ENCODE measurements at regions not wholly inside any gene's neighbourhood (a gene's known extent, or its start where the extent isn't known, plus 50 kb on each side); places are given as distances from the start of the nearest gene placed in this dataset.

GRCh38 chr11:116278076-116278475 lies 494.7 kb downstream of the BUD13 start:
- Histone ChIP-seq H3K27me3 (ENCODE audit: control insufficient read depth, insufficient read depth, low read length) (no peaks in the 10 kb centered on the region), H4K20me1 (ENCODE audit: control insufficient read depth, extremely low read depth, insufficient read depth, low read length) (no peaks in the 10 kb centered on the region), H3K79me2 (ENCODE audit: control insufficient read depth, insufficient read depth, low read length) (no peaks in the 10 kb centered on the region), H3K4me3 (replicated peaks in 1 of 4; ENCODE audit: control extremely low read depth in 1 of 4, insufficient read depth in 1 of 4, low read depth in 3 of 4, low read length in 4 of 4) (no peak overlapping the region), H3K36me3 (ENCODE audit: control insufficient read depth, insufficient read depth, low read length) (no peaks in the 10 kb centered on the region), H3K27ac (ENCODE audit: insufficient read depth, low read length) (no peak overlapping the region), H3K4me1 (ENCODE audit: control insufficient read depth, extremely low read depth, insufficient read depth, low read length) (no peaks in the 10 kb centered on the region), H3K4me2 (ENCODE audit: extremely low read depth, insufficient read depth, low read length) (no peak overlapping the region), H2AFZ (ENCODE audit: low read length) (no peak overlapping the region), H3K9ac (ENCODE audit: insufficient read depth, low read length) (no peak overlapping the region), H3K9me3 (ENCODE audit: control insufficient read depth, insufficient read depth, low read depth, low read length) (no peaks in the 10 kb centered on the region)
- TF ChIP-seq EZH2 (IDR thresholded peaks at IDR 0.05; ENCODE audit: low read length, missing control alignments): no peak
- TF ChIP-seq, protein P1, sequence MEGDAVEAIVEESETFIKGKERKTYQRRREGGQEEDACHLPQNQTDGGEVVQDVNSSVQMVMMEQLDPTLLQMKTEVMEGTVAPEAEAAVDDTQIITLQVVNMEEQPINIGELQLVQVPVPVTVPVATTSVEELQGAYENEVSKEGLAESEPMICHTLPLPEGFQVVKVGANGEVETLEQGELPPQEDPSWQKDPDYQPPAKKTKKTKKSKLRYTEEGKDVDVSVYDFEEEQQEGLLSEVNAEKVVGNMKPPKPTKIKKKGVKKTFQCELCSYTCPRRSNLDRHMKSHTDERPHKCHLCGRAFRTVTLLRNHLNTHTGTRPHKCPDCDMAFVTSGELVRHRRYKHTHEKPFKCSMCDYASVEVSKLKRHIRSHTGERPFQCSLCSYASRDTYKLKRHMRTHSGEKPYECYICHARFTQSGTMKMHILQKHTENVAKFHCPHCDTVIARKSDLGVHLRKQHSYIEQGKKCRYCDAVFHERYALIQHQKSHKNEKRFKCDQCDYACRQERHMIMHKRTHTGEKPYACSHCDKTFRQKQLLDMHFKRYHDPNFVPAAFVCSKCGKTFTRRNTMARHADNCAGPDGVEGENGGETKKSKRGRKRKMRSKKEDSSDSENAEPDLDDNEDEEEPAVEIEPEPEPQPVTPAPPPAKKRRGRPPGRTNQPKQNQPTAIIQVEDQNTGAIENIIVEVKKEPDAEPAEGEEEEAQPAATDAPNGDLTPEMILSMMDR (conservative IDR thresholded peaks at IDR 0.05 in 1 of 2, IDR thresholded peaks at IDR 0.05 in 1 of 2; ENCODE audit: low read depth in 1 of 2, low read length in 2 of 2): no peak
- no peak for DNase-seq (ENCODE audit: low read depth in 2 of 2)

DNA sequence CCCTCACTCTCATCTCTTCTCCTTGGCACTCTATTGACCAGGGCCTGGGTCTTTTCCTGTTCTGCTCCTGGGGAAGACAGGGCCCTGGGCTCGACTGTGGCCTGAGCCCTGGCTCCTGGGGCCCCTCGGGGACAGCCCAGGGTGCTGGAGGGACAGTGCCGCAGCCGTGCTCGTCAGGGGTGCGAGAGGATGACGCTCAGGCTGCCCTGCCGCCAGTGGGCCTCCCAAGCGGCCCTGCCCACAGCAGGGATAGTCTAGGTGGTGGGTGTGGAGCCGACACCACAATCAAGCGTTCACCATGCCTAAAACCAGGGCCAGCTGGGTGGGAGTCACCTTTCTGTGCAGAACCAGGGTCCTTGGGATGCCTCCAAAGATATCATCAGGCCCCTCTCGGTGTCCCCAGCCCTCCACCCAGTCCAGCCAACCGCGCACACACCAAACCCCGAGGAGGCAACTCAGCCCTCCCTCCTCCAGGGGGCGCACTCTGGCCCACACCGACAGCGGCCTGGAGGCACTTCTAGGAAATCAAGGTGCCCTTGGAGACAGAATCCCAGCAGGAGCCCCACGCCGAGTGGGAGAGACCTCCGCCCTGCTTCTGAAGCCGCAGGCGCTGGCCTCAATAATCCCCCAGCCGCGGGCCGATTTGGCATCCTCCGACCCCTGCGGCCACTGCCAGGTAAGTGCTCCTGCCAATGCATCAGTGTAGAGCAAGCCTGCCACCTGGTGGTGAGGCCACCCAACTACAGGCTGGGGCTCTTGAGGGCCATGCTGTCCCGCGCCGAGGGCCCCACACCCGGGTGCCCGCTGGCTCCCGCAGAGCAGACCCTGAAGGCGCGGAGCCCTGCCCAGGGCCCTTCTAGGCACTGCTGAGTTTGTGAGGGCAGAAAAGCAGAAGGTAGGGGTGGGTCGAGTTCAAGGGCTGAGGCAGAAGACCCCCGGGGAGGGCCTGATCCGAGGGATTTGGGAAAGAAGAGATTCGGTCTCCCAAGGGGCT lies 496.4 kb downstream of the BUD13 start:
- H3K27ac ChIP-seq (ENCODE audit: insufficient read depth, low read length): no peak overlapping the region
- no peak overlapping the region for H3K4me2 ChIP-seq (ENCODE audit: extremely low read depth, insufficient read depth, low read length)
- H3K9me3 ChIP-seq (ENCODE audit: control insufficient read depth, insufficient read depth, low read depth, low read length): no peaks in the 10 kb centered on the region
- no peak overlapping the region for H3K4me3 ChIP-seq (replicated peaks in 1 of 4; ENCODE audit: control extremely low read depth in 1 of 4, insufficient read depth in 1 of 4, low read depth in 3 of 4, low read length in 4 of 4)
- H3K36me3 ChIP-seq (ENCODE audit: control insufficient read depth, insufficient read depth, low read length): no peaks in the 10 kb centered on the region
- H3K27me3 ChIP-seq (ENCODE audit: control insufficient read depth, insufficient read depth, low read length): no peaks in the 10 kb centered on the region
- no peak overlapping the region for H3K9ac ChIP-seq (ENCODE audit: insufficient read depth, low read length)
- H3K79me2 ChIP-seq (ENCODE audit: control insufficient read depth, insufficient read depth, low read length): no peaks in the 10 kb centered on the region
- TF ChIP-seq EZH2 (IDR thresholded peaks at IDR 0.05; ENCODE audit: low read length, missing control alignments): no peak
- TF ChIP-seq, protein P1 (conservative IDR thresholded peaks at IDR 0.05 in 1 of 2, IDR thresholded peaks at IDR 0.05 in 1 of 2; ENCODE audit: low read depth in 1 of 2, low read length in 2 of 2): peak; percentile 52 to 65
- no peaks in the 10 kb centered on the region for H4K20me1 ChIP-seq (ENCODE audit: control insufficient read depth, extremely low read depth, insufficient read depth, low read length)
- DNase-seq (ENCODE audit: low read depth in 2 of 2): peak; percentile 27 to 49
- no peaks in the 10 kb centered on the region for H3K4me1 ChIP-seq (ENCODE audit: control insufficient read depth, extremely low read depth, insufficient read depth, low read length)
- H2AFZ ChIP-seq (ENCODE audit: low read length): no peak overlapping the region

- Histone ChIP-seq H3K27me3 (ENCODE audit: control insufficient read depth, insufficient read depth, low read length) (no peaks in the 10 kb centered on the region), H3K9ac (ENCODE audit: insufficient read depth, low read length) (no peak overlapping the region), H3K36me3 (ENCODE audit: control insufficient read depth, insufficient read depth, low read length) (no peaks in the 10 kb centered on the region), H4K20me1 (ENCODE audit: control insufficient read depth, extremely low read depth, insufficient read depth, low read length) (no peaks in the 10 kb centered on the region), H3K9me3 (ENCODE audit: control insufficient read depth, insufficient read depth, low read depth, low read length) (no peaks in the 10 kb centered on the region), H3K4me3 (replicated peaks in 1 of 4; ENCODE audit: control extremely low read depth in 1 of 4, insufficient read depth in 1 of 4, low read depth in 3 of 4, low read length in 4 of 4) (no peak overlapping the region), H3K4me2 (ENCODE audit: extremely low read depth, insufficient read depth, low read length) (no peak overlapping the region), H3K79me2 (ENCODE audit: control insufficient read depth, insufficient read depth, low read length) (no peaks in the 10 kb centered on the region), H3K27ac (ENCODE audit: insufficient read depth, low read length) (no peak overlapping the region), H3K4me1 (ENCODE audit: control insufficient read depth, extremely low read depth, insufficient read depth, low read length) (no peaks in the 10 kb centered on the region), H2AFZ (ENCODE audit: low read length) (no peak overlapping the region)
- TF ChIP-seq, protein P1 (conservative IDR thresholded peaks at IDR 0.05 in 1 of 2, IDR thresholded peaks at IDR 0.05 in 1 of 2; ENCODE audit: low read depth in 1 of 2, low read length in 2 of 2): no peak
- TF ChIP-seq EZH2 (IDR thresholded peaks at IDR 0.05; ENCODE audit: low read length, missing control alignments): no peak
- peak in 1 of 2 donors; percentile 46 for DNase-seq (ENCODE audit: low read depth in 2 of 2)
Measured at GRCh38 chr11:116275635-116276034, 497.2 kb downstream of the BUD13 start.
